ENCODE measurements at regions not wholly inside any gene's neighbourhood (a gene's known extent, or its start where the extent isn't known, plus 50 kb on each side); places are given as distances from the start of the nearest gene placed in this dataset.
"Not testable (repeated sequence)": the region's sequence is repeated elsewhere in the genome, so short reads cannot be mapped to it uniquely, and the experiment has no call there.

- no peak for DNase-seq
Observed at GRCh38 chr4:110359076-110359475, 116.9 kb upstream of the ENPEP start.

GRCh38 chr4:110357521-110357920 lies 118.4 kb upstream of the ENPEP start:
- no peak for DNase-seq

GRCh38 chr4:110354460-110354859 lies 121.5 kb upstream of the ENPEP start:
- no peak for DNase-seq

DNA sequence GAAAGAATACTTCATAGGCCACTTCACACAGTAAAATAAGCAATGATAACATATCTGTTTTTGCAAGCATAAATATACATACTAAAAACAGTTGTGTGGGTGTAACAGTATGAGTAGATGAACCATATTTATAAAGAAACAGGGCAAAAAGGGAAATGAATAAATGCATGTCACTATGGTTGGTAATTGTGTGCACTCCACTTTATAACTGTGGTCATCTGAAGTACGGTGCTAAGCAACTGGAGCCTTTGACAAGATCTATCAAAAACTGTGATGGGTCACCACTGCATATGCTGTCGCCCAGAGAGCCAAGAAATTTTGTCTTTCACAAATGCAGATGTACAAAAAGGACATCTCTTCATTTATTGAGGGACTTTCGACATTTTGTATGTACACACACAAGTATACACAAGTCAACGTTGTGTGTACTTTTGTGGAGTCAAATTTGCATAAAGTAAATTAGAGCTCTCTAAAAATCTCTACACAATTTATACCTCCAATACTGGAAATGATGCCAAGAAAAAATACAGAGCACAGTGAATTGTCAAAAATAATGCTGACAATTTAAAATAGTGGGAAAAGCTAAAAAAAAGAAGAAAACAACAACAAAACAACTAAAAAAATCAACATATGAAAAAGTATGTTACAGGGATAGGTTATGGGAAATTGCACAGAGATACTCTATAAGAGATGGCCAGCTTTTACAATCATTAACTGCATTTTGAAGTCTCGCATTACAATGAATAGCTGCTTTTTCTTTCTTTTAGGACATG lies 123.1 kb upstream of the ENPEP start:
- no peak for DNase-seq

DNA sequence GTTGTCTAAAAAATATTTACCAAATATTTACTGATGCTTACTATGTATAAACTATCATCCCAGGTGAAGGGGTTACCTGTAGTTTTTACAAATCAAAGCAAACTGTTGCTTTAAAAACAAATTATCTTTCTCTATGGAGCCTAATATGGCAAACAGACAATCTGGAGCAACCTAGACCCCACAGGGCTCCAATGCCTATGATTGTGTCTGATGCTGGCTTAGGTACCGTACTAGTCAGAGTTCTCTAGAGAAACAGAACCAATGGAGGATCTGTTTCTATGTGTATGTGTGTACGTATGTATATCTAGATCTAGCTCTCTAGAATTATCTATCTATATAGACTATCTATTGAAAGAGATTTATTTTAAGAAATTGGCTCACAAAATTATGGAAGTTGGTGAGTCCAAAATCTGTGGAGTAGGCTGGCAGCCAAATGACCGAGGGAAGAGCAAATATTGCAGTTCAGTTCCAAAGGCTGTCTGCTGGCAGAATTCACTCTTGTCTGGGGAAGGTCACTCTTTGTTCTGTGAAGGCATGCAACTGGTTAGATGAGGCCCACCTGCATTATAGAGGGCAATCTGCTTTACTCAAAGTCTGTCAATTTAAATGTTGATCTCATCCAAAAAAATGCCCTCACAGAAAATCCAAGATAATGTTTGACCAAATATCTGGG lies 127.1 kb upstream of the ENPEP start:
- no peak for DNase-seq

GRCh38 chr4:110347805-110348204 lies 128.2 kb upstream of the ENPEP start:
- no peak for DNase-seq

DNA sequence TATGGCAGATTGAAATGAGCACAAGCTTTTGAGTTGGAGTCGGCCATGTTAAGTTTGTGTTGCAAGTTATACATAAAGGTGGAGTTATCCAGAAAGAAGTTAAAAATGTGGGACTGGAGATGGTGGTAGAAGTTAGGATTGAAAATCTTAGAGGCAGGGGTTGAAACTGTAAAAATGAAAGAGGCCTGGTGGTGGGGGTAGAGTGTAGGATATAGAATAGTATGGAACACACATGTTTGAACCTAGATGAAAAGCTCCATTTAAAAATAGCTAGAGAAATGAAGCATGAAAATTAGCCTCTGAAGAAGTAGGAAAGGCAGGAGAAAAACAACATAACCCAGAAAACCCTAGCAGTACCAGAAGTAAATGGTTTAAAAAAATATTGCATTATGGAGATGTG lies 131.8 kb upstream of the ENPEP start:
- peak; percentile 9 for DNase-seq

GRCh38 chr4:110343534-110343933 lies 132.4 kb upstream of the ENPEP start:
- no peak for DNase-seq

DNA sequence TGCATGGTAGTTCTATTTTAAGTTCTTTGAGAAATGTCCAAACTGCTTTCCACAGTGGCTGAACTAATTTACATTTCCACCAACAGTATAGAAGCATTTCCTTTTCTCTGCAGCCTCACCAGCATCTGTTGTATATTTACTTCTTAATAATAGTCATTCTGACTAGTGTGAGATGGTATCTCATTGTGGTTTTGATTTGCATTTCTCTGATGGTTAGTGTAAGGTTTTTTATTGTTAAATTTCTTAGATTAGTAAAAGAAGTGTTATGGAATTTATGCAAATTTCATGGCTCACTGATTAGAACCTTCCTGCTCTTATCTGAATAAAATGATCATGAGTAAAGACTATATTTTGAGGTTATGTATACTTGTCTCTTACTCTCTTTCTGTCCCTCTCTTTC lies 134.8 kb upstream of the ENPEP start:
- DNase-seq: not testable (repeated sequence)

- no peak for DNase-seq
Observed at GRCh38 chr4:110335399-110335798, 137.0 kb upstream of the ELOVL6 start.

DNA sequence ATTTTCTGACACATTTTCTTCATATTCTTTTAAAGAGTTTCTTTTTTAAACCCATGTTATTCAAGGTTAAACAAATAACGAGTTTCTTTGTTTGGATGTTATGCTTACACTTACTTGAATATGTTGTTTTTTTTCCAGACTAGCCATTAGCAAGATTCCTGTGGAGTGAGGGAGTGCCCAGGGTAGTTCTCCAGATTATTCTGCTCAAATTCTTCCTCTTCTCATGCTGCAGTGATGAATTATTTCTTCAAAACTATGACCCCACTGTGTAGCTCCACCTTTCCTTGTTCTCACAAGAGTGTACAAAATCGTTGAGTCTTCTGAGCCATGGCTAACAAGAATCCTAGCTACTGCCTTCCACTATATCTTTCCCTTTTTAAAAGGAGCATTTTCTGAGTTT lies 134.1 kb upstream of the ELOVL6 start:
- no peak for DNase-seq

GRCh38 chr4:110326426-110326825 lies 128.0 kb upstream of the ELOVL6 start:
- not testable (repeated sequence) for DNase-seq

DNA sequence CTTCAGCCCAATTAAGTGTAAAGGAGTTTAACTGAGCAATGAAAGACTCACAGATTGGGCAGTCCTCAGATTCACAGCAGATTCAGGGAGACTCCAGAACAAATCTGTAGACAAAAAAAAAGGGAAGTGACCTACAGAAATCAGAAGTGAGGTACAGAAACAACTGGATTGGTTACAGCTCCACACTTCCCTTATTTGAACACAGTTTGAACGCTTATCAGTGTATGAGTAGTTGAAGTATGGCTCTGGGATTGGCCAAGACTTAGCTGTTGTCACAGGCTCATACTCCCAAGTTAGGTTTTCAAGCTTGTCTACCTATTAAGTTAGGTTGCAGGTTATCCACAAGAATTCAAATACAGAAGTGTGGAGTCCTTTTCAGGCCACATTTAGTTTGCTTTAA lies 112.4 kb upstream of the ELOVL6 start:
- DNase-seq: no peak

DNA sequence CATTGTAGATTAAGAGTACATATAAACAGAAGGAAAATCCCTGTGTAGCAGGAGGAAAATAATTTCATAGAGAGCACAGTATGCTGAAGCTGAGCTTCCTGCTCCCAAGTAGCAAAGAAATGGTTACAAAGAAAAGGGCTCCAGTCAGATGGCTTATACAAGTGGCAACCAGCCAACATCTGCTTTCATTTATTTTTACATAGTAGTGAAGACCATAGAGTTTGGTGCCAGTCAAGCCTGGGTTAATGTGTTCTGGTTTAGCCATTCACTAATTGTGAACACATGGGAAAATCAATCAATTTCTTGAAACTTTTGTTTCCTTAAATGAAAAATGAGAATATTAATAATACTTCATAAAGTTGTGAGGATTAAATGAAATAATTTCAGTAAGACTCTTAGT lies 111.3 kb upstream of the ELOVL6 start:
- DNase-seq: peak; percentile 28

DNA sequence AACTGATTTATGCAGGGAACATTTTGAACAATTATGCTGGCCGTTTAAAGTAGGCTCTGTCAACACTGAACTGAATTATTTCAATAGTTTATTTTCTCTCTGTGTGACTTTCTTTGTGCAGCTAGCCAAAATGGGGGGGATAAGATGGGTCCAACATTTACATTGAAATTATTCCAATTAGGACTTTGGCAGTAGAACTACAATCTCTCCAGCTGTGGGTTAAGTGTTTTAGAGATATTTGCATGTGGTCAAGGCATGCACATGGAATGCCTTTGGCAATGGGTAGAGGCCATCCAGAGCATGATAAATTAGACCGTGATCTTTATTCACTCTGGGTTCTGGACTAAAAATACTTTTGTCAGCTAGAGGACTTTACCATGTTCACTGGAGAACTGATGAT lies 107.9 kb upstream of the ELOVL6 start:
- DNase-seq: no peak

DNA sequence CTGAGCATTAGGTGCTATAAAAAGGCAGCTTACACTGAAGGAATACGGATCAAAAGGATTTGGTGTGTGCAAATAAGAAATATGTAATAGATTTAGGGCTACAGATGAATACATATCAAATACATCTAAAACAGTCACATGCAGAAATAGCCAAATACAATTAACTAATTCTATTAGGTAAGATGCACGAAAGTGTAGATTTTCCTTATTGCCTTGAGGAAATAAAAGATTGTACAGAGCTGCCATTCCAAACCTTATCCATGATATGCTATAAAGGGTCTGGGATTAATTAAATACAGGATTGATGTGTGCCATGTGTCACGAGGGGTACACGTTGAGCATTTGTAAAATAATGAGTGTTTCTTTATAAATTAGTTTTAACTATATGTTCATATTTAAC lies 107.0 kb upstream of the ELOVL6 start:
- DNase-seq: no peak

DNA sequence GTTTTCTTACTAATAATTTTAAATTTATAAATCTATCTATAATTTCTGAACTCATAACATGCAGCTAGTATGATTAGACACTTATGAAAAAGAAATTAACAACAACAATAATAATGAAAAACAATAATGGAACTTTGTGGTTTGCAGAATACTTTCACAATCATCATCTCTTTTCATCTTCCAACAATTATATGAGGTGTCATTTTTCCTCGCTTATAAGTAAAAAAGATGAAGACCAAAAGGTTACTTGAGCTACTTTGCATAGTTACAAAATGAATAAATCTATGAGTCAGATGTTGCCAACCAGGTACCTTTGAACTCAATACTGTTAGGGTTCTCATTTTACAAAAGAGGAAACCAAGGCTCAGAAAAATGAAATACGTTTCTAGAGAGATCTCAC lies 98.5 kb upstream of the ELOVL6 start:
- DNase-seq: no peak

- DNase-seq: peak; percentile 16
Observed at GRCh38 chr4:110294165-110294564, 95.8 kb upstream of the ELOVL6 start.

- DNase-seq: peak; percentile 12
Observed at GRCh38 chr4:110292994-110293744, 94.8 kb upstream of the ELOVL6 start.

- no peak for DNase-seq
Observed at GRCh38 chr4:110290511-110290910, 92.1 kb upstream of the ELOVL6 start.

DNA sequence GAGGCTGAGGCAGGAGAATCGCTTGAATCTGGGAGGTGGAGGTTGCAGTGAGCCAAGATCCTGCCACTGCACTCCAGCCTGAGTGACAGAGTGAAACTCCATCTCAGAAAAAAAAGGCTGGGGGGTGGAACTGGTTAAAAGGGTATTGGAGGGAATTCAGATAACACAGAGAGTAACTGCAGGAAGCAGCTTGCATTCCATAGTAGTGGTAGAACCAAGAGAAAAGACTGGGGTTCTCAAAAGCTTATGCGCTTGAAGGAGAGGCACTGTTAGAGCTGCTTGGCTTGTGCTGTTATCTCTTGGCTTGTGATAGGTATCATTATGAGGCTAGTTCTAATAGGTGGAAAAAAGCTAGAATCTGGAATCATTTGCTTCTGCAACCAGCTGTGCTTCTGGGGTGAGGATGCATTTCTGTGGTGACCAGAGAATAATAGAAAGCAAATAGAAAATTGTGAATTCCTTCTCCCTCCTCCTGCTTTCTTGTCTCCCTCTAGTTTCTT lies 91.2 kb upstream of the ELOVL6 start:
- DNase-seq: no peak

DNA sequence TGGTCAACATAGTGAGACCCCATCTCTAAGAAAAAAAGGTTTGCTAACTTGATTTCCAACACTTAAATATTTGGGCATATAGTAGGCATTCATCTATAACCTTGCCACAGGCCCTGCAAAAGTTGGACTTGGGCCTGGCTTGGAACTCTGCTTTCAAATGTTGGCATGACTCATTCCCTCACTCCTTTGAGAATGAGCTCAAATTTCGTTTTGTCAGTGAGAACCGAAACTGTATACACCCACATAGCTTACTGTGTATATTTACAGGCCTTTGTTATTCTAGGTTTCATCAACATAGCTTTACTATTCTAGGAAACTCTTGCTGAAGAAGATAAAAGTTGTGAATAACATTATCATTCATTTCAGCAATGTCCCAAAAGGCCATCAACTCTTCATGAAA lies 88.7 kb upstream of the ELOVL6 start:
- DNase-seq: peak; percentile 73

GRCh38 chr4:110278127-110278526 lies 79.7 kb upstream of the ELOVL6 start:
- no peak for DNase-seq

- DNase-seq: peak; percentile 67
Observed at GRCh38 chr4:110275871-110276270, 77.5 kb upstream of the ELOVL6 start.
